ENCODE measurements at regions not wholly inside any gene's neighbourhood (a gene's known extent, or its start where the extent isn't known, plus 50 kb on each side); places are given as distances from the start of the nearest gene placed in this dataset.

DNA sequence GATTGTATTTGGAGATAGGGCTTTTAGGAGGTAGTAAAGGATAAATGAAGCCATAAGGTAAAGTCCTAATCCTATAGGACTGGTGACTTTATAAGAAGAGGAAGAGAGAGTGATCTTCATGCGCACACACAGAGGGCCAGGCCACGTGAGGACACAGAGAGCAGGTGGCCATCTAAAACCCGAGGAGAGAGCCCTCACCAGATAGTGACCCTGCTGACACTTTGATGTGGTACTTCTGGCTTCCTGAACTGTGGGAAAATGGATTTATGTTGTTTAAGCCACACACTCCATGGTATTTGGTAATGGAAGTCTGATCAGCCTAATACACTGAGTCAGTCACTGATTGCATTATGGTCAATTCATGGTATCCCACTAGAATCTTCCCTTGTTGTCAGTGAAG, 164.9 kb upstream of the TAPT1 start:
- dilution Hi-C loops (cut with MboI; ENCODE audit: extremely low pct_ligation_motif_present, low sequenced_read_pairs) = no loop called here
- no peak overlapping the region for H3K4me3 ChIP-seq (ENCODE audit: control insufficient read depth in 2 of 3, extremely low read depth in 1 of 3, insufficient read depth in 2 of 3, low read depth in 1 of 3, low read length in 3 of 3)
- H2AFZ ChIP-seq (ENCODE audit: control insufficient read depth, low read length) = no peak overlapping the region
- no peaks in the 10 kb centered on the region for H3K9me3 ChIP-seq (ENCODE audit: control insufficient read depth, low read depth, low read length)
- no peak for DNase-seq (ENCODE audit: low read depth, low spot score)
- no peaks in the 10 kb centered on the region for H3K79me2 ChIP-seq (ENCODE audit: control insufficient read depth, insufficient read depth, low read length)
- FAIRE-seq = no peak
- no peak overlapping the region for H3K4me2 ChIP-seq (ENCODE audit: control insufficient read depth, extremely low read depth, insufficient read depth, low read depth, low read length)
- no peak for TF ChIP-seq EZH2 (IDR thresholded peaks at IDR 0.05; ENCODE audit: low read length)
- TF ChIP-seq, protein P1, sequence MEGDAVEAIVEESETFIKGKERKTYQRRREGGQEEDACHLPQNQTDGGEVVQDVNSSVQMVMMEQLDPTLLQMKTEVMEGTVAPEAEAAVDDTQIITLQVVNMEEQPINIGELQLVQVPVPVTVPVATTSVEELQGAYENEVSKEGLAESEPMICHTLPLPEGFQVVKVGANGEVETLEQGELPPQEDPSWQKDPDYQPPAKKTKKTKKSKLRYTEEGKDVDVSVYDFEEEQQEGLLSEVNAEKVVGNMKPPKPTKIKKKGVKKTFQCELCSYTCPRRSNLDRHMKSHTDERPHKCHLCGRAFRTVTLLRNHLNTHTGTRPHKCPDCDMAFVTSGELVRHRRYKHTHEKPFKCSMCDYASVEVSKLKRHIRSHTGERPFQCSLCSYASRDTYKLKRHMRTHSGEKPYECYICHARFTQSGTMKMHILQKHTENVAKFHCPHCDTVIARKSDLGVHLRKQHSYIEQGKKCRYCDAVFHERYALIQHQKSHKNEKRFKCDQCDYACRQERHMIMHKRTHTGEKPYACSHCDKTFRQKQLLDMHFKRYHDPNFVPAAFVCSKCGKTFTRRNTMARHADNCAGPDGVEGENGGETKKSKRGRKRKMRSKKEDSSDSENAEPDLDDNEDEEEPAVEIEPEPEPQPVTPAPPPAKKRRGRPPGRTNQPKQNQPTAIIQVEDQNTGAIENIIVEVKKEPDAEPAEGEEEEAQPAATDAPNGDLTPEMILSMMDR (optimal IDR thresholded peaks at IDR 0.05 in 1 of 3, IDR thresholded peaks at IDR 0.05 in 1 of 3, conservative IDR thresholded peaks at IDR 0.05 in 1 of 3; ENCODE audit: extremely low read depth in 1 of 3, insufficient read depth in 2 of 3, low read length in 3 of 3) = no peak
- no peaks in the 10 kb centered on the region for H3K4me1 ChIP-seq (ENCODE audit: control insufficient read depth, extremely low read depth, insufficient read depth, low read length)
- no peaks in the 10 kb centered on the region for H4K20me1 ChIP-seq (ENCODE audit: control insufficient read depth, extremely low read depth, insufficient read depth, low read length)
- no peaks in the 10 kb centered on the region for H3K27me3 ChIP-seq (ENCODE audit: control insufficient read depth, extremely low read depth, insufficient read depth, low read length)
- H3K9me1 ChIP-seq (ENCODE audit: control insufficient read depth, extremely low read depth, insufficient read depth, low read length) = no peaks in the 10 kb centered on the region
- H3K27ac ChIP-seq (ENCODE audit: control insufficient read depth, insufficient read depth, low read length) = no peak overlapping the region
- H3K9ac ChIP-seq (ENCODE audit: control insufficient read depth, extremely low read depth, insufficient read depth, low read length) = no peak overlapping the region
- no peaks in the 10 kb centered on the region for H3K36me3 ChIP-seq (ENCODE audit: control insufficient read depth in 2 of 2, extremely low read depth in 1 of 2, insufficient read depth in 2 of 2, low read length in 2 of 2)

GRCh38 chr4:16387448-16387847, 161.2 kb upstream of the TAPT1 start:
- Histone ChIP-seq H3K9ac (ENCODE audit: control insufficient read depth, extremely low read depth, insufficient read depth, low read length) (no peak overlapping the region), H3K9me1 (ENCODE audit: control insufficient read depth, extremely low read depth, insufficient read depth, low read length) (no peaks in the 10 kb centered on the region), H2AFZ (ENCODE audit: control insufficient read depth, low read length) (no peak overlapping the region), H3K4me3 (ENCODE audit: control insufficient read depth in 2 of 3, extremely low read depth in 1 of 3, insufficient read depth in 2 of 3, low read depth in 1 of 3, low read length in 3 of 3) (no peak overlapping the region), H3K27ac (ENCODE audit: control insufficient read depth, insufficient read depth, low read length) (no peak overlapping the region), H4K20me1 (ENCODE audit: control insufficient read depth, extremely low read depth, insufficient read depth, low read length) (no peaks in the 10 kb centered on the region), H3K36me3 (ENCODE audit: control insufficient read depth in 2 of 2, extremely low read depth in 1 of 2, insufficient read depth in 2 of 2, low read length in 2 of 2) (no peaks in the 10 kb centered on the region), H3K4me2 (ENCODE audit: control insufficient read depth, extremely low read depth, insufficient read depth, low read depth, low read length) (no peak overlapping the region), H3K79me2 (ENCODE audit: control insufficient read depth, insufficient read depth, low read length) (no peaks in the 10 kb centered on the region), H3K4me1 (ENCODE audit: control insufficient read depth, extremely low read depth, insufficient read depth, low read length) (no peaks in the 10 kb centered on the region), H3K27me3 (ENCODE audit: control insufficient read depth, extremely low read depth, insufficient read depth, low read length) (no peaks in the 10 kb centered on the region), H3K9me3 (ENCODE audit: control insufficient read depth, low read depth, low read length) (no peaks in the 10 kb centered on the region)
- dilution Hi-C loops (cut with MboI; ENCODE audit: extremely low pct_ligation_motif_present, low sequenced_read_pairs) = no loop called here
- DNase-seq (ENCODE audit: low read depth, low spot score) (no peak), FAIRE-seq (no peak)
- TF ChIP-seq, protein P1 (optimal IDR thresholded peaks at IDR 0.05 in 1 of 3, IDR thresholded peaks at IDR 0.05 in 1 of 3, conservative IDR thresholded peaks at IDR 0.05 in 1 of 3; ENCODE audit: extremely low read depth in 1 of 3, insufficient read depth in 2 of 3, low read length in 3 of 3) = no peak
- TF ChIP-seq EZH2 (IDR thresholded peaks at IDR 0.05; ENCODE audit: low read length) = no peak
